Medulla oblongata (tissue), 1 donor: ENCODE measurements at regions not wholly inside any gene's neighbourhood (a gene's known extent, or its start where the extent isn't known, plus 50 kb on each side); places are given as distances from the start of the nearest gene placed in this dataset.

Experiments used
- DNase-seq: peaks from one replicate; pipeline ENCODE4 v3.0.0-alpha.2; 2015; ENCODE audit errors: extremely low spot score

- DNase-seq, result no peak
Observed at GRCh38 chr4:41865306-41865980, 69.8 kb upstream of the TMEM33 start.

- no peak for DNase-seq
Observed at GRCh38 chr4:41859087-41859486, 76.1 kb upstream of the TMEM33 start.

- no peak for DNase-seq
Observed at GRCh38 chr4:41857226-41857641, 78.0 kb upstream of the TMEM33 start.

- DNase-seq, result no peak
Observed at GRCh38 chr4:41856797-41857196, 78.4 kb upstream of the TMEM33 start.

- no peak for DNase-seq
Observed at GRCh38 chr4:41853973-41854372, 81.3 kb upstream of the TMEM33 start.

- no peak for DNase-seq
Observed at GRCh38 chr4:41852229-41852628, 83.0 kb upstream of the TMEM33 start.

GRCh38 chr4:41851621-41852020 lies 83.6 kb upstream of the TMEM33 start:
- DNase-seq, result no peak

- DNase-seq, result no peak
Observed at GRCh38 chr4:41844327-41844726, 90.9 kb upstream of the TMEM33 start.

GRCh38 chr4:41839916-41840854 lies 91.7 kb upstream of the PHOX2B start:
- DNase-seq, result no peak

- no peak for DNase-seq
Observed at GRCh38 chr4:41838590-41838989, 90.1 kb upstream of the PHOX2B start.

GRCh38 chr4:41835321-41835995 lies 86.9 kb upstream of the PHOX2B start:
- no peak for DNase-seq

- DNase-seq, result no peak
Observed at GRCh38 chr4:41832961-41833360, 84.4 kb upstream of the PHOX2B start.

- DNase-seq, result no peak
Observed at GRCh38 chr4:41822325-41822724, 73.8 kb upstream of the PHOX2B start.

GRCh38 chr4:41820473-41820872 lies 71.9 kb upstream of the PHOX2B start:
- no peak for DNase-seq

GRCh38 chr4:41819621-41820020 lies 71.1 kb upstream of the PHOX2B start:
- no peak for DNase-seq

GRCh38 chr4:41815473-41815872 lies 66.9 kb upstream of the PHOX2B start:
- no peak for DNase-seq

GRCh38 chr4:41814565-41814964 lies 66.0 kb upstream of the PHOX2B start:
- DNase-seq, result peak; percentile 14

GRCh38 chr4:41806807-41807206 lies 58.3 kb upstream of the PHOX2B start:
- DNase-seq, result no peak

GRCh38 chr4:41802590-41802989 lies 54.1 kb upstream of the PHOX2B start:
- no peak for DNase-seq

GRCh38 chr4:41799126-41799525 lies 50.6 kb upstream of the PHOX2B start:
- no peak for DNase-seq
